Ovary (tissue), 7 donors: ENCODE measurements at regions not wholly inside any gene's neighbourhood (a gene's known extent, or its start where the extent isn't known, plus 50 kb on each side); places are given as distances from the start of the nearest gene placed in this dataset.

Experiments
- DNase-seq, 5 donors: peaks; one replicate each; pipeline ENCODE4 v3.0.0-alpha.2; 2019 to 2020
- H3K27ac ChIP-seq, 2 donors: fragments of 200-600 bp; one replicate each; pipeline versions ENCODE4 v1.5.1 to v1.8.0; 2019 to 2022
- H3K27me3 ChIP-seq: fragments of 200-600 bp; one replicate; pipeline ENCODE4 v1.8.0; 2022
- H3K36me3 ChIP-seq: fragments of 200-600 bp; sonication (generic); one replicate; pipeline ENCODE4 v1.5.1; 2019
- H3K4me1 ChIP-seq: one replicate; pipeline ENCODE4 v1.8.1; 2013; ENCODE audit warnings: mild to moderate bottlenecking, moderate library complexity; ENCODE audit not compliant: insufficient read depth
- H3K4me3 ChIP-seq: fragments of 200-600 bp; sonication (generic); one replicate; pipeline ENCODE4 v1.5.1; 2017
- H3K9me3 ChIP-seq, 2 donors: fragments of 200-600 bp in 1 of 2; sonication (generic) in 1 of 2; one replicate each; pipeline versions ENCODE4 v1.5.1 to v1.8.1; 2013 to 2019; ENCODE audit warnings: mild to moderate bottlenecking in 1 of 2, moderate library complexity in 1 of 2
- EP300 ChIP-seq: sonication (generic); formaldehyde crosslinking; IDR thresholded peaks from one replicate; pipeline ENCODE4 v1.6.1; 2017; ENCODE audit warnings: antibody characterized with exemption
- POLR2A ChIP-seq: fragments of 450-650 bp; IDR thresholded peaks from one replicate; pipeline ENCODE4 v1.6.1; 2017; ENCODE audit warnings: antibody characterized with exemption, mild to moderate bottlenecking, moderate library complexity
- WGBS, 3 donors: extraction: QIAGEN DNeasy Blood & Tissue Kit in 1 of 3; methylation state at CpG; one replicate each; pipeline versions ENCODE4 v1.1.5 to v1.1.7; 2013 to 2017; 5-methylcytosine and 5-hydroxymethylcytosine counted together
- intact Hi-C, 4 donors: fragments of 100-400 bp; cut with DNase I; formaldehyde crosslinking; loops; one replicate each; pipeline versions ENCODE4 v1.11.0 to v1.15.1; 2022 to 2023
- TF ChIP-seq, protein P1 (sequence below), 3 donors: fragments of 450-650 bp in 2 of 3; fragments of 200-600 bp in 1 of 3; IDR thresholded peaks; one replicate each; pipeline versions ENCODE4 v1.5.1 to v1.8.0; 2016 to 2022; ENCODE audit warnings: antibody characterized with exemption in 3 of 3, mild to moderate bottlenecking in 1 of 3
- donor health status: DM: no; HTN: no; CAD: no; lungs with moderate emphysema.
- donor health status: DM: no; HTN: no; CAD: no.
- donor health status: Bipolar disorder and iron deficiency.
- donor health status: DM: no; HTN: no; CAD: no.
- donor health status: DM: yes; HTN: yes; CAD: no.

DNA sequence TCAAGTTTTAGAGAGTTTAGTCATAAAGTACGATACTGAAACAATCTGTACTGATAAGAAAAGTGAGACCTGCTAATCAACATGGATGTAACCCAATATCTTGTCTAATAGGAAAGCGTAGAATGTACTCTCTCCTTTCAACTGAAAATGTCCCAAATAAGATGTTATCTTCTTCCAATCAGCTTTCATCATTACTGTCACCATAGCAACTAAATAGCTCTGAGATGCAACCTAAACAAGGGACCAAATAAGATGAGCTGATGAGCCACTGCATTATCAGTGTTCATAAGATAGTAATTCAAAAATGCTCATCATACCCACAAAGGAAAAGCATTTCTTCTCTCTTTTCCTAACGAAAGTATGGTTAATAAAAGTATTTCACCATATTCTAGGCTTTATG, 1108.3 kb upstream of the MAP3K7 start:
- H3K9me3 ChIP-seq: no peaks in the 10 kb centered on the region
- intact Hi-C loops: no loop called here
- no peaks in the 10 kb centered on the region for H3K36me3 ChIP-seq
- no peak for DNase-seq
- no peaks in the 10 kb centered on the region for H3K27me3 ChIP-seq
- no peak overlapping the region for H3K4me3 ChIP-seq
- no peaks in the 10 kb centered on the region for H3K4me1 ChIP-seq
- no peak overlapping the region for H3K27ac ChIP-seq
- TF ChIP-seq, protein P1, sequence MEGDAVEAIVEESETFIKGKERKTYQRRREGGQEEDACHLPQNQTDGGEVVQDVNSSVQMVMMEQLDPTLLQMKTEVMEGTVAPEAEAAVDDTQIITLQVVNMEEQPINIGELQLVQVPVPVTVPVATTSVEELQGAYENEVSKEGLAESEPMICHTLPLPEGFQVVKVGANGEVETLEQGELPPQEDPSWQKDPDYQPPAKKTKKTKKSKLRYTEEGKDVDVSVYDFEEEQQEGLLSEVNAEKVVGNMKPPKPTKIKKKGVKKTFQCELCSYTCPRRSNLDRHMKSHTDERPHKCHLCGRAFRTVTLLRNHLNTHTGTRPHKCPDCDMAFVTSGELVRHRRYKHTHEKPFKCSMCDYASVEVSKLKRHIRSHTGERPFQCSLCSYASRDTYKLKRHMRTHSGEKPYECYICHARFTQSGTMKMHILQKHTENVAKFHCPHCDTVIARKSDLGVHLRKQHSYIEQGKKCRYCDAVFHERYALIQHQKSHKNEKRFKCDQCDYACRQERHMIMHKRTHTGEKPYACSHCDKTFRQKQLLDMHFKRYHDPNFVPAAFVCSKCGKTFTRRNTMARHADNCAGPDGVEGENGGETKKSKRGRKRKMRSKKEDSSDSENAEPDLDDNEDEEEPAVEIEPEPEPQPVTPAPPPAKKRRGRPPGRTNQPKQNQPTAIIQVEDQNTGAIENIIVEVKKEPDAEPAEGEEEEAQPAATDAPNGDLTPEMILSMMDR (IDR thresholded peaks at IDR 0.05): no peak
- no peak for TF ChIP-seq POLR2A
- no peak for TF ChIP-seq EP300
- WGBS, 3 donors: 91 to 93% (median 91%) methylated on average over 3 of the region's 3 CpGs

DNA sequence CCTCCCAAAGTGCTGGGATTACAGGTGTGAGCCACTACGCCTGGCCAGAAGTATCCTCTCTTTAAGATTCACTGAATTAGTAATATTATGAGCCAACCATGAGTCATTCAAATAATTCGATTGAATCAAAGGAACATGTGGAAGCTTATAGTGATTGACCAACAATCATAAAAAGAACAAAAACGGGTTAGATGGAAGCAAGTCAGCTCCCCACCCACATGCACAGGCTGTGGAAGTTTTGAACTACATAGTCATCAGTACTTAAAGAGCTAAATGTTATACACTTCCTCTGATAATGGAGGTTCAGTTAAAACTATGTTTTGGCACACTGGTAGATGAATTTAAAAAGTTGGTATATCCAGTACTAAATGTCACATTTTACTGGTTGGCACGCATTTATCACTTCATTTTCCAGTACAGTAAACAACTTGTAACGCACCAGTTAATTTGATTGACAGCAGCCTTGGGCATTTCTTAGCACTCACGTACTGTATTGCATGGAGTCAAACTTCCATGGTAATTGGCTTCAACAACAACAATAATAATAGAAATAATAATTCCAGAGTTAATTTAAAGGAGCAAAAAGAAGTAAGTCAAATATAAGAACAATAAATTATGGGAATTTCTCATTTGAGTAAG, 1107.3 kb upstream of the MAP3K7 start:
- Histone ChIP-seq H3K27me3 (no peaks in the 10 kb centered on the region), H3K27ac (no peak overlapping the region), H3K36me3 (no peaks in the 10 kb centered on the region), H3K4me1 (no peaks in the 10 kb centered on the region), H3K9me3 (no peaks in the 10 kb centered on the region), H3K4me3 (no peak overlapping the region)
- intact Hi-C loops: no loop called here
- 85 to 88% (median 85%) methylated on average over 6 of the region's 6 CpGs for WGBS, 3 donors
- DNase-seq: no peak
- TF ChIP-seq POLR2A: no peak
- TF ChIP-seq, protein P1 (IDR thresholded peaks at IDR 0.05): no peak
- TF ChIP-seq EP300: no peak

DNA sequence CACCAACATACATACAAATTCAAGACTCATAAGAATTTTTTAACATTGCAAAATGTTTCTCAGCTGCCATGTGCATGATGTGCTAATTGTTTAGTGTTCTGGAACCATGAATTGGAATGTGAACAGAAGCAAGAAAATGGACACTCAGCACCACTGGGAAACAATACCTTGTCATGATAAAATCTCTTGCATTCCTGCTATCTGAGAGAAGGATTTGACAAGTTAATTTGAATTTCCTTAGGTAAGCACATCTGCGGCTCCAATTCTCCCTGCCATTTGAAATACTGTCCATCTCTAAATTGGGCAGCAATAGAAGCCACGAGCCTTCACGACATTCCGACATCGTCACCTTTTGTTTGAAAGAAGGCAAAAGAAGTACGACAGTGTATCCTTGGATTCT, 1104.6 kb upstream of the MAP3K7 start:
- DNase-seq: no peak
- H3K36me3 ChIP-seq: no peaks in the 10 kb centered on the region
- intact Hi-C loops: no loop called here
- no peaks in the 10 kb centered on the region for H3K27me3 ChIP-seq
- no peaks in the 10 kb centered on the region for H3K9me3 ChIP-seq
- no peaks in the 10 kb centered on the region for H3K4me1 ChIP-seq
- H3K27ac ChIP-seq: no peak overlapping the region
- no peak overlapping the region for H3K4me3 ChIP-seq
- TF ChIP-seq, protein P1 (IDR thresholded peaks at IDR 0.05): no peak
- no peak for TF ChIP-seq POLR2A
- TF ChIP-seq EP300: no peak
- WGBS, 3 donors: 93 to 96% (median 95%) methylated on average over 6 of the region's 6 CpGs

DNA sequence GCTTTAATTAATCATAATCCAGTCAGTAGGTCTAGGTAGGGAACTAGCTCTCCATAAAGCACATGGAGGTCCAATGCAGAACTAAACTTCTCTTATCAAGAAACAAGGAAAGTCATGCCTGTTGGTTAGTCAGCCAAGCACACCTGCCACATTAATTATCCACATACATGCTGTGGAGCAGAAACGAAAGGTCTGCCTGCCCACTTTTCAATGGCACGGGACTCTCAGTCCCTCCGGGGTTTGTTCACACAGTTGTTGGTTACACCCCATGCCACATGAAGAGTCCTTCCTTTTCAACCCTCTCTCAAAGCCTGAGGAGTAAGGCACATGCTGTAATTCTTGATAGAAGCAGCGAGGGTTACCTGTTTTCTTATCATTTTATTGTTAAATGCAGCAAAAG, 1096.4 kb upstream of the MAP3K7 start:
- no peaks in the 10 kb centered on the region for H3K4me1 ChIP-seq
- no peak overlapping the region for H3K4me3 ChIP-seq
- H3K27ac ChIP-seq: no peak overlapping the region
- intact Hi-C loops: no loop called here
- H3K36me3 ChIP-seq: no peaks in the 10 kb centered on the region
- TF ChIP-seq, protein P1 (IDR thresholded peaks at IDR 0.05): no peak
- TF ChIP-seq EP300 (no peak), POLR2A (no peak)
- WGBS, 3 donors: 93 to 94% (median 93%) methylated on average over 4 of the region's 4 CpGs
- no peak for DNase-seq
- no peaks in the 10 kb centered on the region for H3K9me3 ChIP-seq
- no peaks in the 10 kb centered on the region for H3K27me3 ChIP-seq
